BLaER1 treated with 17β-estradiol and CSF1 and Interleukin-3, amounts not matched to agents 10 nM and 100 nM (cell line): ENCODE measurements at regions not wholly inside any gene's neighbourhood (a gene's known extent, or its start where the extent isn't known, plus 50 kb on each side); places are given as distances from the start of the nearest gene placed in this dataset.
A peak's percentile ranks its signal among the peaks of the same experiment; 100 is the strongest.

Experiments used
- H3K27ac ChIP-seq, 11 experiments: shearing (Covaris generic); formaldehyde crosslinking; 2 replicates each; pipeline ENCODE4 v1.8.1; 2022
- H3K27me3 ChIP-seq, 11 experiments: shearing (Covaris generic); formaldehyde crosslinking; 2 replicates each; pipeline ENCODE4 v1.8.1; 2022
- H3K36me3 ChIP-seq, 11 experiments: shearing (Covaris generic); formaldehyde crosslinking; 2 replicates each; pipeline ENCODE4 v1.8.1; 2022
- H3K4me1 ChIP-seq, 10 experiments: shearing (Covaris generic); formaldehyde crosslinking; 2 replicates each; pipeline ENCODE4 v1.8.1; 2022
- H3K4me2 ChIP-seq, 11 experiments: shearing (Covaris generic); formaldehyde crosslinking; 2 replicates each; pipeline ENCODE4 v1.8.1; 2022
- H3K4me3 ChIP-seq, 10 experiments: shearing (Covaris generic); formaldehyde crosslinking; 2 replicates each; pipeline ENCODE4 v1.8.1; 2022
- H3K9ac ChIP-seq, 11 experiments: shearing (Covaris generic); formaldehyde crosslinking; 2 replicates each; pipeline ENCODE4 v1.8.1; 2022
- H3K9me3 ChIP-seq, 11 experiments: shearing (Covaris generic); formaldehyde crosslinking; replicated peaks in 1 of 11; 2 replicates each; pipeline ENCODE4 v1.8.1; 2022
- H4K20me1 ChIP-seq, 11 experiments: shearing (Covaris generic); formaldehyde crosslinking; 2 replicates each; pipeline ENCODE4 v1.8.1; 2022
- Cebpa-rat ChIP-seq, 11 experiments: shearing (Covaris generic); IDR thresholded peaks; 2 replicates each; pipeline ENCODE4 v1.8.1; 2022

DNA sequence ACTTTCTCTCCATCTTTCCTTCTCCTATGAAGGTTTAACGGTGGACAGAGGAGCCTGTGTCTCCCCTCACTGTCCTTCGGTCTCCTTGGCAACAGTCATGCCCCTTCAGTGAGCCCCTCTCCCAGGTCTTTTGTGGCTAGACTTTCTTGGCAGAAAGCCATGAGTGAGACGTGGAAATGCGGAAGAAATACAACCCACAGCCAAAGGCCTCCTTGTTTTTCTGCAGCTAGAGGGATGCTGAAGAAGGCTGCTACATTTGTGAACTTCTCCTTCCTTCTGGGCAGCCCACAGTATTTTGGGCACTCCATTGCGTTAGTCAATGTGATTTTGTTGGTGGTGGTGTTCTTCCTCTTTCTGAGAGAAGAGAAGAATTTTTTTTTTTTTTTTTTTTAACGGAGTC is 333.7 kb upstream of the PODXL start:
- Histone ChIP-seq H3K27ac (peak overlapping the region in 4 of 11 experiments; percentile 55 to 75 (median 68); a peak in 10 of 22 replicates), H3K4me1 (peaks cover 17 to 72% (median 22%) of the 10 kb centered on the region in 10 experiments), H3K4me3 (no peak overlapping the region), H3K27me3 (no peaks in the 10 kb centered on the region), H3K36me3 (no peaks in the 10 kb centered on the region), H4K20me1 (no peaks in the 10 kb centered on the region), H3K9ac (peak overlapping the region in 2 of 11 experiments; percentile 11 to 39; a peak in 3 of 22 replicates), H3K4me2 (peak overlapping the region; percentile 49 to 86 (median 74)), H3K9me3 (peaks cover 9 to 29% (median 19%) of the 10 kb centered on the region in 11 experiments)
- no peak for TF ChIP-seq Cebpa-rat (IDR thresholded peaks at IDR 0.05)

DNA sequence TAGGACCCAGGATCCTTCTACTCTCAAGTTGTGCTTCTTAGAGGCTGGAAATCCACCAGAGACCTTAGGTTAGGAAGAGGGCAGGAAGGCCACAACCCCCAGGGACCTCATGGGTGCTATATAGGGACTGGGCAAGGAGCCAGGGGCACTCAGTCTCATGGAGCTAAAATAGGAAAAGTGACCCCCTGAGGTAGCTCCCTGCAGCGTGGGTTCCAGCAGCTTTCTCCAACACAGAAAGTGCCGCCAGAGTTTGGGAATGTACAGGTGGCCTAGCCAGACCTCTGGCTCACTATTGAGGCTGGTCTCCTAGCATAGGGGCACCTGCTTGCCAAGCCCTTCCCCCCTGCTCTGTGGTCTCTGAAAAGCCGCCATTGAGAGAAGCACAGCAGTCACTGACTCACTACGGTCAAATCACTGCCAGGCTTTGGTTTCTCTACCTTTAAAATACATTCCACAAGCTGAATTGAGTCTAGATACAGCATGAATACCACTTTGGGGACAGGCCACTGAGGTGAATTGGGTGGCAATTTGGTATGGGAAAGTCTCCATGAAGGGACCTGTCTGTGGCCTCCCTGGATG is 333.2 kb upstream of the PODXL start:
- Histone ChIP-seq H3K27me3 (no peaks in the 10 kb centered on the region), H3K4me3 (no peak overlapping the region), H3K9ac (peak overlapping the region in 2 of 11 experiments; percentile 11 to 39; a peak in 3 of 22 replicates), H4K20me1 (no peaks in the 10 kb centered on the region), H3K9me3 (peaks cover 10 to 34% (median 24%) of the 10 kb centered on the region in 11 experiments), H3K27ac (peak overlapping the region in 4 of 11 experiments; percentile 55 to 75 (median 67); a peak in 10 of 22 replicates), H3K36me3 (no peaks in the 10 kb centered on the region), H3K4me2 (peak overlapping the region; percentile 49 to 86 (median 74)), H3K4me1 (peaks cover 17 to 70% (median 22%) of the 10 kb centered on the region in 10 experiments)
- TF ChIP-seq Cebpa-rat (IDR thresholded peaks at IDR 0.05), result no peak

DNA sequence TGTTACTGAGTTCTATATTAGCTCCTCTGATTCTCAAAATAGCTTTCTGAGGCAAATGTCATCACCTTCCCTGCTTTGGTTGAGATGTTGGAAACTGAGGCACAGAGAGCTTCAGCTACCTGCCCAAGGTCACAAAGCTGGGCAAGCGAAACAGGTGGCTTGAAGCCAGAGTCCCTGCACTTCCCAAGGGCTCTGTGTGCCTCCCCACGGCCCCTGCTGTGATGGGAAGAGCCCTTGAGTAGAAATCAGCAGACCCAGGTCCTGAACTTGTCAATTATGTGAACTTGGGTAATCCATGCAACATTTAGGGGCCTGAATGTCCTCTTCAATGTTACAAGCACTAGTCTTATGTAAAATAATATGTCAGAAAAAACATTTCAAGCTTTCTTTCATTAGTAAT is 327.3 kb upstream of the PODXL start:
- Histone ChIP-seq H4K20me1 (no peaks in the 10 kb centered on the region), H3K4me2 (no peak overlapping the region), H3K27me3 (no peaks in the 10 kb centered on the region), H3K9ac (no peak overlapping the region), H3K9me3 (peaks cover 10 to 40% (median 25%) of the 10 kb centered on the region in 11 experiments), H3K27ac (no peak overlapping the region), H3K4me3 (no peak overlapping the region), H3K4me1 (peaks cover under 1 to 38% (median 2%) of the 10 kb centered on the region in 10 experiments; a peak in 19 of 20 replicates), H3K36me3 (no peaks in the 10 kb centered on the region)
- no peak for TF ChIP-seq Cebpa-rat (IDR thresholded peaks at IDR 0.05)

DNA sequence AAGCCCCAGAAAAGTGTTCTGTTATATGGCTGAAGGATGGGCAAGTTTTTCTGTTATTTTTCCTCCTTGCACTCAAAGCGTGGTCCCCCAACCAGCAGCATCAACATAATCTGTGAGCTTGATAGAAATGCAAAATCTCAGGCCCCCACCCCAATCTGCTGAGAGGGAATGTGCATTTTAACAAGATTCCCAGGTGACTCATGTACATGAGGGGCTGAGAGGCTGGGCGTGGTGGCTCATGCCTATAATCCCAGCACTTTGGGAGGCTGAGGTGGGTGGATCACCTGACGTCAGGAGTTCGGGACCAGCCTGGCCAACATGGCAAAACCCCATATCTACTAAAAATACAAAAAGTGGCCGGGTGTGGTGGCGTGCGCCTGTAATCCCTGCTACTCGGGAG is 326.8 kb upstream of the PODXL start:
- no peaks in the 10 kb centered on the region for H4K20me1 ChIP-seq
- no peak overlapping the region for H3K4me3 ChIP-seq
- H3K27me3 ChIP-seq, result no peaks in the 10 kb centered on the region

DNA sequence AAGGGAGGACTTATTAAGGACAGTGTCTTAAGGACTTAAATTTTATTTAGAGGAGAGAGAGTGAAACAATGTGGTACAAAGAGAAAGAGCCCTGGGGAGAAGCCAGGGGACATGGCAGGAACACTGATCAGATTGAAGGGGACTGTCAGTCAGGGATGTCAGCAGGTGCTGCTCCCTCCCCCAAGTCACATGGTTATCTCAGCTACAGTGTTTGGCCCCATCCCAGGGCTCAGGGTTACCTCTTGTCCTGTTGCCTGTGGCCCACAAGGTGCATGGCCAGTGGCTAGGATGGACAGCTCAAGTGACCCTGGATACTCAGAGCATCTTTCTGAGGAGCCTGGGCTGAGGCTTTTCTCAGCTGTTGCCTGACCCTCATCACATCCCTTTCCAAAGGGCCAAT is 325.9 kb upstream of the PODXL start:
- Histone ChIP-seq H3K36me3 (no peaks in the 10 kb centered on the region), H3K27ac (no peak overlapping the region), H3K9me3 (peaks cover 10 to 32% (median 24%) of the 10 kb centered on the region in 11 experiments), H3K9ac (no peak overlapping the region), H3K4me1 (peaks cover 0 to 23% (median 0%) of the 10 kb centered on the region in 10 experiments; a peak in 5 of 20 replicates), H4K20me1 (no peaks in the 10 kb centered on the region), H3K4me2 (no peak overlapping the region), H3K27me3 (no peaks in the 10 kb centered on the region), H3K4me3 (no peak overlapping the region)
- no peak for TF ChIP-seq Cebpa-rat (IDR thresholded peaks at IDR 0.05)

More for the DNA sequence above, 326.8 kb upstream of the PODXL start:
- peaks cover 10 to 40% (median 25%) of the 10 kb centered on the region in 11 experiments for H3K9me3 ChIP-seq
- no peak for TF ChIP-seq Cebpa-rat (IDR thresholded peaks at IDR 0.05)
- no peak overlapping the region for H3K4me2 ChIP-seq
- H3K36me3 ChIP-seq, result no peaks in the 10 kb centered on the region
- peaks cover 0 to 32% (median 0%) of the 10 kb centered on the region in 10 experiments; a peak in 5 of 20 replicates for H3K4me1 ChIP-seq
- H3K27ac ChIP-seq, result no peak overlapping the region
- H3K9ac ChIP-seq, result no peak overlapping the region

DNA sequence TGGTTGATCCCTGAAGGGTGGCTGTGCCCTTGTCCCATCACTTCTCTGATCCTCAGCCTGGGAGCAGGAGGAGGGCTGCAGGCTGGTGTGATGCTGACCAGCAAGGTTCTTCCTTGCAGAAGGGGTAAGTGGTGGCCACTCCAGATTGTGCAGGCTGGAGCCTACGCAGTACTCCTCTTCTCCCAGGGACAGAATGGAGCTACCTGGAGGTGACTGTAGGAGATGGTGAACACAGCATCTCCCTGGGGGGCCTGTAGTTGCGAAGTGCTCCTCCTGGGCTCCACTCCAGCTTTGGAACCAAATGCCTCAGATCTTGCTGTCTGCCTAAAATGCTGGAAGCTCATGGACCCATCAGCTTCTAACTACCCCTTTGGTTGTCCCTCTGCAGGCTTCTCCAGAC is 323.6 kb upstream of the PODXL start:
- no peak for TF ChIP-seq Cebpa-rat (IDR thresholded peaks at IDR 0.05)
- Histone ChIP-seq H3K4me1 (peaks cover 0 to under 1% (median 0%) of the 10 kb centered on the region in 10 experiments; a peak in 1 of 20 replicates), H3K27ac (no peak overlapping the region), H3K9me3 (peaks cover 0 to 10% (median 5%) of the 10 kb centered on the region in 11 experiments; a peak in 20 of 22 replicates), H3K4me2 (no peak overlapping the region), H4K20me1 (no peaks in the 10 kb centered on the region), H3K27me3 (no peaks in the 10 kb centered on the region), H3K4me3 (no peak overlapping the region), H3K36me3 (no peaks in the 10 kb centered on the region), H3K9ac (no peak overlapping the region)

DNA sequence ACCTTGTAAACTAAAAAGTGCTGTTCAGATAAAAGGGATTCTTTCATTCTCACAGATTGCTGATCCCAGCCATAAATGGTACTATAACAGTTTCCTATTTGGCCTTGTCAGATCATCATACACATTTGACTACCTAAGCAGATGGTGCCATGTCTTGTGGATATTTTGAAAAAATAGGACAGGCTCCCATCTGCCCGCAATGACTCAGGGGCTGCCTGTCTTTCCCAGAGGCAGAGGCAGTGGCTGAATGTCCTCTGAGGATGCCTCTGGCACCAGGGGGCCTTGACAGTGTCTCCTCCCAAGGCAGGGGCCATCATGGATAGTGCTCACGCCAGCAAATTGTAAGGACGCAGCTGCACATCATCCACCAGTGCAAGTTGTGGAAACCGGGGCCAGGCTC is 323.0 kb upstream of the PODXL start:
- TF ChIP-seq Cebpa-rat (IDR thresholded peaks at IDR 0.05), result no peak

DNA sequence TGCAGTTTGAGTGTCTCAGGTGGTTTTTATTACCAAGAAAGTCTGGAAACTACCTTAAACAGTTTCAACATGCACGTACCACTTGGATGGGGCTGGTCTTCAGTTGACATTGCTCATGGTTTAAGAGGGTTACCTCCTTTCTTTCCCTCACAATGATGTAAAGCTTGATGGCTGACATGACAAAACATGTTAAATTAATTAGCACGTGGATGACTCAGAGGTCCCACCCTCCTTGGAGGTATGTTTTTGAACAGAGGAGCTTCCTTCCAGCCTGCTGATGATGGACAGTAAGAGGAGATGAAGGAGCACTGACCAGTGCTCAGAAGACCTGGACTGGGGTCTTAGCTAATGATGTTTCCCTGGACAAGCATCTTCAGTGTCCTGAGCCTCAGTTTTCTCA is 322.3 kb upstream of the PODXL start:
- Histone ChIP-seq H3K4me1 (no peaks in the 10 kb centered on the region), H3K27me3 (no peaks in the 10 kb centered on the region), H3K27ac (no peak overlapping the region), H3K9me3 (no peaks in the 10 kb centered on the region), H3K36me3 (no peaks in the 10 kb centered on the region), H3K4me2 (no peak overlapping the region), H4K20me1 (no peaks in the 10 kb centered on the region), H3K4me3 (no peak overlapping the region), H3K9ac (no peak overlapping the region)
- TF ChIP-seq Cebpa-rat (IDR thresholded peaks at IDR 0.05), result no peak

More for the DNA sequence above, 323.0 kb upstream of the PODXL start:
- Histone ChIP-seq H3K9me3 (peaks cover 0 to 3% (median 0%) of the 10 kb centered on the region in 11 experiments; a peak in 2 of 22 replicates), H3K9ac (no peak overlapping the region), H3K27ac (no peak overlapping the region), H3K4me2 (no peak overlapping the region), H3K36me3 (no peaks in the 10 kb centered on the region), H3K27me3 (no peaks in the 10 kb centered on the region), H4K20me1 (no peaks in the 10 kb centered on the region), H3K4me3 (no peak overlapping the region), H3K4me1 (no peaks in the 10 kb centered on the region)

DNA sequence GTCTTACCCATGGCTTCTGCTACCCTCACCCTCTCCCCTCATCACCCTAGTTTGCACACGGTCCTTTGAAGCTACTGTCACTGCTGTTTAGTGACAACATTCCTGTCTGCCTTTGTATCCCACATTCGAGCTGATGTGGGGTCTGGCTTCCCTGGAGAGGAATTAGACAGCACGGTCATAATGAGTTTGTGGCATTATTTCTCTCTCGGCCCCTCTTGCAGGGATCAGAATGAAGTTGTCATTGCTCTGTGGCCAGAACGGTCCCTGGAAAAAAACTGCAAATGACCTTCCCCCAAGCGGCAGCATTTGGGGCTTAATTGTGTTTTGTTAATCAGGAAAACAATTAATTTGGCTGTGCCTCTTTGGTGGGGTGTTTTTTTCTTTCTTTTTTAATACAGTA is 317.2 kb upstream of the PODXL start:
- Histone ChIP-seq H3K27ac (no peak overlapping the region), H3K36me3 (no peaks in the 10 kb centered on the region), H3K4me2 (no peak overlapping the region), H3K9ac (no peak overlapping the region), H3K27me3 (no peaks in the 10 kb centered on the region), H3K4me3 (no peak overlapping the region), H3K4me1 (no peaks in the 10 kb centered on the region), H4K20me1 (no peaks in the 10 kb centered on the region), H3K9me3 (peaks cover 0 to 11% (median 8%) of the 10 kb centered on the region in 11 experiments; a peak in 7 of 22 replicates)
- TF ChIP-seq Cebpa-rat (IDR thresholded peaks at IDR 0.05), result no peak

DNA sequence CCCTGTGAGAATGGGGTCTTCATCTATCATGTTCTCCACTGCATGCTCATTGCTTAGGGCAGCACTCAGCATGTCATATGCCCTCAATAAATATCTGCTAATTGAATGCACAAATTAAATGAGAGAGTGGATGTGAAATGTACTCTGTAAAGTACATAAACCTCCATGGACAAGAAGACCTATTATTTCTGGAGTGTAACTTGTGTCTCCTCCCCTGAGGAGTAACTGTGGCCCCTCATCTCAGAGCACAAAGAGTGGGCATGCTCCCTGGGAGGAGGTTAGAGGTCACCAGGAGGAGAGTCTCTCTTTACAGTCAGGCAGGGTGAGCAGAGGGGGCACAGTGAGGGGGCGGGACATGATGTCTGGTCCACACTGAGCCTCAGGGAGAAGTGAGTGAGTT is 313.6 kb upstream of the PODXL start:
- no peaks in the 10 kb centered on the region for H3K27me3 ChIP-seq
- H3K9ac ChIP-seq, result no peak overlapping the region
- H3K36me3 ChIP-seq, result no peaks in the 10 kb centered on the region
- no peak overlapping the region for H3K4me2 ChIP-seq
- H3K4me3 ChIP-seq, result no peak overlapping the region
- no peaks in the 10 kb centered on the region for H3K4me1 ChIP-seq
- no peaks in the 10 kb centered on the region for H4K20me1 ChIP-seq
- H3K27ac ChIP-seq, result no peak overlapping the region
- TF ChIP-seq Cebpa-rat (IDR thresholded peaks at IDR 0.05), result no peak
- H3K9me3 ChIP-seq, result peaks cover 0 to 11% (median 8%) of the 10 kb centered on the region in 11 experiments; a peak in 7 of 22 replicates
